ENCODE measurements at regions not wholly inside any gene's neighbourhood (a gene's known extent, or its start where the extent isn't known, plus 50 kb on each side); places are given as distances from the start of the nearest gene placed in this dataset.

DNA sequence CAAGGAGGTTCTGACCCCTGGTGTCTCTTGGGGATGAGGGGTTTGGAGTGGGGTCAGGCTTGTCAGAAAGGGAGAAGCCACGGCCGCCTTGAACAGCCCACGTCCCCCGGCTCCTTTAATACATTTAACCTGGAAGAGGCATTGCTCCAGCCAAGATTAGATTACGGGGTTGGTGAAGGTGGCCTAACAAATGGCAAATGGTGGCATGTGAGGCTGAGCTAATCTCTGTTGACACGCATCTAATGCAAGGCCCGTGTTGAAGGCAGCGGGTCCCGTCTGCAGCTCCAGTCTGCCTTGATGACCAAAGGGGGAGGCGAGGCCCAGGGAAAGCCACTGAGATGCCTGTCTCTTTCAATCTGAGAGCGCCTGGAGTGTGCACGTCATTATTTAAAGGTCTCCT is 673.7 kb upstream of the TBX3 start:
- DNase-seq (ENCODE audit: low read depth), result no peak

GRCh38 chr12:115355301-115355700 is 671.3 kb upstream of the TBX3 start:
- DNase-seq (ENCODE audit: low read depth), result peak; percentile 64

DNA sequence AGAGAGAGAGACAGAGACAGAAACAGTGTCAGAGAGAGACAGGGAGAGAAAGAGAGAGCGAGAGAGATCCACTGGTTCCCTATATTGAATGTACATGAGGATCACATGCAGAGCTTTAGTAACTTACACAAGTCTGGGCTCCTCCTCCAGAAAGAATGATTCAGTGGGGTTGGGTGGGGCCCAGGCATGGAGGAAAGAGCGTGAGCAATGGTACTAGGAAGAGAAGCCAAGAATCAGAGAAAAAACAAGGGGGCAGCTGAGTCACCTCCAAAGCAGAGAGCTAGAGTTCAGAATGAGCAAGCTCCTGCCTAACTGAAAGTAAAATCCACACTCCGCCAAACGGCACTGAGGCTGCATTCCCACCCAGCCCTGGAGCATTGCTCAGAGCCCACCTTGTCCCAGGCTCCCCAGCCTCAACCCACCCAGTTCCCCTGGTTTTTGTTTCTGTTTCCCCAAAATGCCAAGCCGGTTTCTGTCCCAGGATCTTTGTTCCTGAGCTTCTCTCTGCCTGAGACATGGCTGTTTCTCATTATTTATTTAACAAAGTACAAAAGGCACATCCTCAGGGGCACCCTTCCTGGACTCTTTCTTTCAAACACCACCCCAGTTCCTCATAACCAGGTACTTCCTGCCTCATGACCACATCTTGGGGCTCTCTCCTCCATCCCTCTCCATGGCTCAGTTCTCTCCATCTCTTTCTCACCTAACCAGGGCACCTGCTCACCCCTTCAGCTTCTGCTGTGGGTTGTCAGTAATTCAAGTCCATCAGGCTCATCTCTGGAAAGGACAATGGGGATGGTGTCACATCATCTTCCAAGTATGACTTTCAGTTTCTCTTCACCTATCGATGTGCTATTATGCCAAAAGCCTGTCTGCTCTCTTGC is 670.3 kb upstream of the TBX3 start:
- peak; percentile 98 for DNase-seq (ENCODE audit: low read depth)

- no peak for DNase-seq (ENCODE audit: low read depth)
These were observed 669.5 kb upstream of the TBX3 start for GRCh38 chr12:115353467-115353866.

- peak; percentile 52 for DNase-seq (ENCODE audit: low read depth)
These were observed 667.6 kb upstream of the TBX3 start for GRCh38 chr12:115351514-115352077.

- DNase-seq (ENCODE audit: low read depth), result no peak
These were observed 665.7 kb upstream of the TBX3 start for GRCh38 chr12:115349711-115350110.

GRCh38 chr12:115348301-115348700 is 664.3 kb upstream of the TBX3 start:
- DNase-seq (ENCODE audit: low read depth), result no peak

DNA sequence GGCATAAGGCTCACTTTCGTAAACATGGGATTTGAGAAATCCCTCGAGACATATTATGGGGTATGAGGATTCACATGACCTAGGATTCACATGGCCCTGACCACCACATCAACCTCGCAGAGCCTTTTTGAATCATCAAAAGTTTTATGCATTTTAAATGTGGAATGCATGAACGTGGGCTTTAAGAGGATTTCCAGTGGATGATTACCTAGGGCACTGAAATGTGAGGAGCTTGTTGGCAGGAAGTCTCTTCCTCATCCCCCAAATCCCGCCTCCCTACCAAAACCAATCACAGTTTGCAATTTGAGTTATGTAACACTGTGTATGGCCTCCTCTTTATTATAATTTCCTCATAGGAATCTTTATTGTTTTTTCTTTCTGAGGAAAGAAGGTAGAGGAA is 659.6 kb upstream of the TBX3 start:
- DNase-seq (ENCODE audit: low read depth), result peak; percentile 9

GRCh38 chr12:115343008-115343407 is 659.0 kb upstream of the TBX3 start:
- no peak for DNase-seq (ENCODE audit: low read depth)

DNA sequence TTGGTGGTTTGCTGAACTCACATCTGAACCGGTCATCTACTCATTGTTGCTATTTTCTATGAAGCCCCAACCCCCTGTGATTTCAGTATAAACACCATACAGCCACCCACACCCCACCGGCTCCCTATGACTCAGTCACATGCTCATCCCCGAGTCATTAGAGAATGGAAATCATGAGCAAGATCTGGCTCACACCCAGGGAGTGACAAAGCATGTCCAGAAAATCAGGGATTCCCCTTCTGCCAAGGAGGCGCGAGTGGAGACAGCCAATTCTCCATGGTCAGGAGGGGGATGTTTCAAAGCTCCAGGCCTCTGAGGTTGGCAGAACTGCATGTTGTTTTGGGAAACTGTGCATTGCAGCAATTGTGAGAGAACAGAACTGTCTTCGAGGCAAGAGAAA is 657.5 kb upstream of the TBX3 start:
- DNase-seq (ENCODE audit: low read depth), result peak; percentile 99

DNA sequence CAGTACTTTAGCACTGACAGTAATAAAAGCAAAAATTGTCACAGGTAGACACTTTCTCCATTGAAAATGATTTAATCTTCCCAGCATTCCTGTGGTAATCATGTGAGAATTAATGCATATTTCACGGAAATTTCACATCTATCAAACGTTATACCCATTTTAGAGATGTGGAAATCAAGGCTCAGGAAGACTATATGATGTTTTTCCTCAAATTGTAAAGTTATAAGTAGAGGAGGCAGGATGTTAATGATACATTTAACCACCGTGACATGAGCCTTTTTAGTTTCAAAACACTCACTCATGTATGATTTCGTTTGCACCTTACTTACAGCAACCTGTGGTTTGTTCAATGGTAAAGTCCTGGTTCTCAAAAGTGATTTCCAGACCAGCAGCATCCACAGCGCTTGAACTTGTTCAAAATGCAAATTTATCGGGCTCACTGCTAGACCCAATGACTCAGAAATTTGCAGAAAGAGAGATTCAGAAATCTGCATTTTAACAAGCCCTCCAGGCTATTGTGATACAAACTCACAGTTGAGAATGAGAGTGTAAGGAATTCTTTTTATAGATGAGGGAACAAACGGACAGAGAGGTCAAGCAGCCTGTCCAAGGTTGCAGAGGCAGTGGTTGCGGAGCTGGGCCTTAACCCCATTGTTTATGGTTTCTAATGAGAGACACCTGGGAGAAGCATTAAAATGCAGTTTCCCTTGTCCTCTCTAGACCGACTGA is 654.8 kb upstream of the TBX3 start:
- DNase-seq (ENCODE audit: low read depth), result peak; percentile 80

- peak; percentile 96 for DNase-seq (ENCODE audit: low read depth)
These were observed 653.9 kb upstream of the TBX3 start for GRCh38 chr12:115337693-115338543.

GRCh38 chr12:115336506-115336905 is 652.5 kb upstream of the TBX3 start:
- peak; percentile 65 for DNase-seq (ENCODE audit: low read depth)

DNA sequence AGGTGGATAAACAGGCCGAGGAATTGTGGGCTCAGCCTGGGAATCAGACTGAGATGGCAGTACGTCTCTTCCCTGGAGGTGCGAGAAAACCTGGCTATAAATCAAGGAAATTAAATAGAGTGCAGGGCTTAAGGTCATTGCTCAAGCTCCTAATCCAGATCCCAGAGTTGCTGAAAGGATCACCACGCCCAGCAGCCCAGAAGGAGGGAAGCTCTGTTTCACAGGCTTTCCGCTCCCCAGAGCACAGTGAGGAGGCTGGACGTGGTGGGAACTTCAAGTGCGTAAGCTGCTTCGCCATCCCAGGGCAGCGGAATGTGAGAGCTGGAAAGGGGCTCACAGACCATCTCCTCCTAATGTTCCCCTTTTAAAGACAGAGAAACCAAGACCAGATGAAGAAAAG is 651.6 kb upstream of the TBX3 start:
- DNase-seq (ENCODE audit: low read depth), result no peak

GRCh38 chr12:115335048-115335447 is 651.1 kb upstream of the TBX3 start:
- no peak for DNase-seq (ENCODE audit: low read depth)

GRCh38 chr12:115332945-115333344 is 649.0 kb upstream of the TBX3 start:
- no peak for DNase-seq (ENCODE audit: low read depth)

- DNase-seq (ENCODE audit: low read depth), result no peak
These were observed 641.9 kb upstream of the TBX3 start for GRCh38 chr12:115325858-115326257.

DNA sequence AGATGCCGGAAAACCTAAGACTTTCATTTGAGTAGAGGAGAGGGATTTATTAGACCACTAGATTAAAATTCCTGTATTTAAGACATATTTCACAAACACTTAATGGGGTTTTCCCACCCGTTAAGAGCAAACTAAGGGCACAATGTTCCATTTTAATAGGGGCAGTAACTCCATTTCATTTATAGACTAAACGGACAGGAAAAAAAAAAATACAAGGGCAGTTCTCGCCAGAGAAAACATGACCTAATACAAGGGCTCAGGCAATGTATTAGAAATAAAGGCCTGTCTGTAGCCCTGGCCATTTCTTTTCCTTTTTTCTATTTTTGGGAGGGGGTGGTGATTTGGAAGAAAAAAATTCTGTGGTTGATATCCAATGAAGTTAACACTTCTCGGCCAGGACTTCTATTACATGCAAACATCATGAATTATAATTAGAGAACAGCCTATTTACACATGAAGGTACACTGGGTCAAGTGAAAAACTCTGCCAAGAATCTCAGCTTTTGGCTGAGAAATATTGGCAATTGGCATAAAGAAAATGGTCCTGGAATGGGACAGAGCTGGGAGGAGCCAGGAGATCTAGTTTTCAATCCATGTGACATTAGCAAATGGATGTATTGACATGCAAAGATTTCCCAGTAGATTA is 641.1 kb upstream of the TBX3 start:
- peak; percentile 51 for DNase-seq (ENCODE audit: low read depth)

GRCh38 chr12:115323223-115323905 is 639.4 kb upstream of the TBX3 start:
- peak; percentile 84 for DNase-seq (ENCODE audit: low read depth)

DNA sequence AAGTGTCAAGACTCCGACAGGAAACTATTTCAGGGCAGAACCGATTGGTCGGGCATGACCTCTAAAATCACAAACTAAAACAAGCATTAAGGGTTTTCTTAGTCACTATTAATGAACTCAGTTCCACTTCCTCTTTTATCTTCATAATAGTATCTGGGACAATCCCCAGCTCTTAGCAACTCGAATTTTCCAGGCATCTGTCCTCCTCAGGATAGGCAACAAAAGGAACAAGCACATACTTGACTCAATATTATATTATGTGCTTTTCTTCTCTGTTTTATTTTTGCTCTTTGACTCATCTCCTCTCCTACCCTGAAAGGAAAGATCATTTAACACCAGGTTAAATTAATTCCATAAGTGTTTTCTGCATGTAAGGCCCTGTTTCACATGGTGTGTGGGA is 638.3 kb upstream of the TBX3 start:
- DNase-seq (ENCODE audit: low read depth), result peak; percentile 87

- no peak for DNase-seq (ENCODE audit: low read depth)
These were observed 637.0 kb upstream of the TBX3 start for GRCh38 chr12:115320967-115321366.

Measured in EH (cell line).